Keratinocyte (primary cell): ENCODE measurements at regions not wholly inside any gene's neighbourhood (a gene's known extent, or its start where the extent isn't known, plus 50 kb on each side); places are given as distances from the start of the nearest gene placed in this dataset.

Experiments used
- DNase-seq: peaks from one replicate; pipeline ENCODE4 v3.0.0-alpha.2; 2011; ENCODE audit warnings: low read depth, missing footprints, low spot score
- FAIRE-seq: peaks from 2 replicates; lab custom pipeline; 2011; peaks lifted over from hg19 to GRCh38; lab: Jason Lieb, UNC
- H2AFZ ChIP-seq: 2 replicates; pipeline ENCODE4 v1.6.0; 2012; ENCODE audit warnings: low read length, control low read depth, inconsistent platforms; ENCODE audit not compliant: control insufficient read depth
- H3K27ac ChIP-seq: 2 replicates; pipeline ENCODE4 v1.5.1; 2011; ENCODE audit warnings: low read length; ENCODE audit not compliant: control insufficient read depth, insufficient read depth
- H3K27me3 ChIP-seq: 3 replicates; pipeline ENCODE4 v1.6.0; 2011; ENCODE audit warnings: low read length; ENCODE audit not compliant: control insufficient read depth, insufficient read depth; ENCODE audit errors: extremely low read depth
- H3K36me3 ChIP-seq, 2 experiments: 2 replicates in 1 of 2; 3 replicates in 1 of 2; pipeline ENCODE4 v1.5.1; 2011; ENCODE audit warnings: low read length in 2 of 2, mild to moderate bottlenecking in 1 of 2; ENCODE audit not compliant: control insufficient read depth in 2 of 2, insufficient read depth in 2 of 2; ENCODE audit errors: extremely low read depth in 1 of 2
- H3K4me1 ChIP-seq: 3 replicates; pipeline ENCODE4 v1.5.1; 2011; ENCODE audit warnings: low read length; ENCODE audit not compliant: control insufficient read depth, insufficient read depth; ENCODE audit errors: extremely low read depth
- H3K4me2 ChIP-seq: 3 replicates; pipeline ENCODE4 v1.6.0; 2011; ENCODE audit warnings: low read depth, low read length; ENCODE audit not compliant: control insufficient read depth, insufficient read depth; ENCODE audit errors: extremely low read depth
- H3K4me3 ChIP-seq, 3 experiments: fragments of 200-600 bp in 1 of 3; sonication (generic) in 1 of 3; 2 replicates in 2 of 3; 3 replicates in 1 of 3; pipeline ENCODE4 v1.5.1; 2011 to 2016; ENCODE audit warnings: low read length in 3 of 3, mild to moderate bottlenecking in 3 of 3, control low read depth in 2 of 3, inconsistent platforms in 1 of 3, low read depth in 1 of 3, mixed read lengths in 1 of 3, mixed run types in 1 of 3, moderate library complexity in 1 of 3; ENCODE audit not compliant: control insufficient read depth in 2 of 3, insufficient read depth in 2 of 3; ENCODE audit errors: extremely low read depth in 1 of 3
- H3K79me2 ChIP-seq: 2 replicates; pipeline ENCODE4 v1.6.0; 2012; ENCODE audit warnings: low read length; ENCODE audit not compliant: control insufficient read depth, insufficient read depth
- H3K9ac ChIP-seq: 3 replicates; pipeline ENCODE4 v1.6.0; 2011; ENCODE audit warnings: low read length; ENCODE audit not compliant: control insufficient read depth, insufficient read depth; ENCODE audit errors: extremely low read depth
- H3K9me1 ChIP-seq: 3 replicates; pipeline ENCODE4 v1.6.0; 2011; ENCODE audit warnings: low read length; ENCODE audit not compliant: control insufficient read depth, insufficient read depth; ENCODE audit errors: extremely low read depth
- H3K9me3 ChIP-seq: 2 replicates; pipeline ENCODE4 v1.5.1; 2012; ENCODE audit warnings: low read depth, low read length; ENCODE audit not compliant: control insufficient read depth
- H4K20me1 ChIP-seq: 3 replicates; pipeline ENCODE4 v1.6.0; 2011; ENCODE audit warnings: low read length; ENCODE audit not compliant: control insufficient read depth, insufficient read depth; ENCODE audit errors: extremely low read depth
- CTCF ChIP-seq, 3 experiments: IDR thresholded peaks in 1 of 3; conservative IDR thresholded peaks in 1 of 3; optimal IDR thresholded peaks in 1 of 3; 2 replicates in 2 of 3; 3 replicates in 1 of 3; pipeline versions ENCODE3 to v1.5.1; 2011; ENCODE audit warnings: low read length in 3 of 3, mild to moderate bottlenecking in 3 of 3, moderate library complexity in 2 of 3, control low read depth in 1 of 3, inconsistent platforms in 1 of 3; ENCODE audit not compliant: insufficient read depth in 2 of 3; ENCODE audit errors: extremely low read depth in 1 of 3
- EZH2 ChIP-seq: IDR thresholded peaks from one replicate; pipeline ENCODE4 v1.6.1; 2012; ENCODE audit warnings: inconsistent platforms, mild to moderate bottlenecking, low read length, moderate library complexity
- dilution Hi-C: fragments of 300-500 bp; cut with MboI; formaldehyde crosslinking; loops from one replicate; pipeline ENCODE4 v1.7.0; 2020; ENCODE audit warnings: low sequenced_read_pairs; ENCODE audit not compliant: extremely low pct_ligation_motif_present

- no peaks in the 10 kb centered on the region for H3K9me1 ChIP-seq
- H3K36me3 ChIP-seq = no peaks in the 10 kb centered on the region
- no peaks in the 10 kb centered on the region for H3K79me2 ChIP-seq
- no peak overlapping the region for H3K4me2 ChIP-seq
- no peak overlapping the region for H3K4me3 ChIP-seq
- dilution Hi-C loops = no loop called here
- FAIRE-seq (no peak), DNase-seq (no peak)
- no peak overlapping the region for H3K9ac ChIP-seq
- no peaks in the 10 kb centered on the region for H4K20me1 ChIP-seq
- TF ChIP-seq EZH2 (no peak), CTCF (optimal IDR thresholded peaks at IDR 0.05 in 1 of 3, IDR thresholded peaks at IDR 0.05 in 1 of 3, conservative IDR thresholded peaks at IDR 0.05 in 1 of 3; ENCODE audit: extremely low read depth in 1 of 3, insufficient read depth in 2 of 3, low read length in 3 of 3) (no peak)
- no peak overlapping the region for H3K27ac ChIP-seq
- no peaks in the 10 kb centered on the region for H3K27me3 ChIP-seq
- H3K9me3 ChIP-seq = no peaks in the 10 kb centered on the region
- no peak overlapping the region for H2AFZ ChIP-seq
- peaks cover 15% of the 10 kb centered on the region for H3K4me1 ChIP-seq
These were observed 97.9 kb upstream of the CPEB4 start for GRCh38 chr5:173790177-173790719.

- H3K27me3 ChIP-seq = no peaks in the 10 kb centered on the region
- no peak for FAIRE-seq
- dilution Hi-C loops = no loop called here
These were observed 97.2 kb upstream of the CPEB4 start for GRCh38 chr5:173790836-173791546.

More at GRCh38 chr5:173790836-173791546, 97.2 kb upstream of the CPEB4 start:
- no peaks in the 10 kb centered on the region for H3K79me2 ChIP-seq
- H3K27ac ChIP-seq = no peak overlapping the region
- no peaks in the 10 kb centered on the region for H3K9me1 ChIP-seq
- H3K9ac ChIP-seq = no peak overlapping the region
- TF ChIP-seq CTCF (optimal IDR thresholded peaks at IDR 0.05 in 1 of 3, IDR thresholded peaks at IDR 0.05 in 1 of 3, conservative IDR thresholded peaks at IDR 0.05 in 1 of 3; ENCODE audit: extremely low read depth in 1 of 3, insufficient read depth in 2 of 3, low read length in 3 of 3) (no peak), EZH2 (no peak)
- no peaks in the 10 kb centered on the region for H3K36me3 ChIP-seq
- peaks cover 15% of the 10 kb centered on the region for H3K4me1 ChIP-seq
- H3K4me2 ChIP-seq = no peak overlapping the region
- no peak for DNase-seq
- H4K20me1 ChIP-seq = no peaks in the 10 kb centered on the region
- no peaks in the 10 kb centered on the region for H3K9me3 ChIP-seq
- H3K4me3 ChIP-seq = no peak overlapping the region
- no peak overlapping the region for H2AFZ ChIP-seq
